ENCODE measurements at regions not wholly inside any gene's neighbourhood (a gene's known extent, or its start where the extent isn't known, plus 50 kb on each side); places are given as distances from the start of the nearest gene placed in this dataset.

GRCh38 chr11:87432022-87432421 lies 394.3 kb downstream of the TMEM135 start (continued):
- TF ChIP-seq ZNF462 (CRISPR knock-in tag; IDR thresholded peaks at IDR 0.05) (no peak), CTCF (conservative IDR thresholded peaks at IDR 0.05; ENCODE audit: low read depth in 2 of 2) (no peak), REST (IDR thresholded peaks at IDR 0.05; ENCODE audit: unreplicated experiment) (no peak), STAT1 (IDR thresholded peaks at IDR 0.05; ENCODE audit: unreplicated experiment) (no peak), POLR2AphosphoS5 (IDR thresholded peaks at IDR 0.05; ENCODE audit: low read depth) (no peak), JUNB (IDR thresholded peaks at IDR 0.05; ENCODE audit: unreplicated experiment) (no peak)

Data from GM23338 (cell line).